ENCODE measurements at regions not wholly inside any gene's neighbourhood (a gene's known extent, or its start where the extent isn't known, plus 50 kb on each side); places are given as distances from the start of the nearest gene placed in this dataset.

- no peaks in the 10 kb centered on the region for H3K4me1 ChIP-seq (ENCODE audit: insufficient read depth)
- Mint-ChIP-seq H3K4me3 (no peak overlapping the region), H3K9me3 (peaks cover 20% of the 10 kb centered on the region), H3K4me1 (no peaks in the 10 kb centered on the region), H3K36me3 (ENCODE audit: low read depth) (peaks cover 6% of the 10 kb centered on the region; the same call in 2 of the 3 replicates), H3K27me3 (ENCODE audit: insufficient read depth, low read depth, poor library complexity) (peaks cover 8% of the 10 kb centered on the region), H3K27ac (no peak overlapping the region)
- H3K4me2 ChIP-seq, result no peak overlapping the region
- H3K79me2 ChIP-seq (replicated peaks; ENCODE audit: insufficient read depth), result no peaks in the 10 kb centered on the region
- ATAC-seq (no peak), DNase-seq (ENCODE audit: low spot score) (no peak)
- H3K36me3 ChIP-seq (ENCODE audit: insufficient read depth), result peaks cover 4% of the 10 kb centered on the region; the same call in 1 of the 2 replicates
- no peaks in the 10 kb centered on the region for H3K9me2 ChIP-seq (ENCODE audit: insufficient read depth)
- no peaks in the 10 kb centered on the region for H3F3A ChIP-seq (replicated peaks; ENCODE audit: low read depth)
- no peaks in the 10 kb centered on the region for H4K20me1 ChIP-seq (replicated peaks; ENCODE audit: insufficient read depth)
- H2AFZ ChIP-seq, result no peak overlapping the region
- no peak for TF ChIP-seq POLR2AphosphoS5 (IDR thresholded peaks at IDR 0.05; ENCODE audit: low read depth)
- no peak for TF ChIP-seq ZNF114 (CRISPR knock-in tag; IDR thresholded peaks at IDR 0.05)
- TF ChIP-seq ZNF331 (CRISPR knock-in tag; IDR thresholded peaks at IDR 0.05; ENCODE audit: low read depth), result no peak
- no peak for TF ChIP-seq JUNB (IDR thresholded peaks at IDR 0.05; ENCODE audit: unreplicated experiment)
- TF ChIP-seq EZH2phosphoT487 (IDR thresholded peaks at IDR 0.05; ENCODE audit: unreplicated experiment), result no peak
- no peak for TF ChIP-seq EZH2 (IDR thresholded peaks at IDR 0.05; ENCODE audit: low read depth, unreplicated experiment)
- TF ChIP-seq STAT1 (IDR thresholded peaks at IDR 0.05; ENCODE audit: unreplicated experiment), result no peak
- TF ChIP-seq, protein P1, sequence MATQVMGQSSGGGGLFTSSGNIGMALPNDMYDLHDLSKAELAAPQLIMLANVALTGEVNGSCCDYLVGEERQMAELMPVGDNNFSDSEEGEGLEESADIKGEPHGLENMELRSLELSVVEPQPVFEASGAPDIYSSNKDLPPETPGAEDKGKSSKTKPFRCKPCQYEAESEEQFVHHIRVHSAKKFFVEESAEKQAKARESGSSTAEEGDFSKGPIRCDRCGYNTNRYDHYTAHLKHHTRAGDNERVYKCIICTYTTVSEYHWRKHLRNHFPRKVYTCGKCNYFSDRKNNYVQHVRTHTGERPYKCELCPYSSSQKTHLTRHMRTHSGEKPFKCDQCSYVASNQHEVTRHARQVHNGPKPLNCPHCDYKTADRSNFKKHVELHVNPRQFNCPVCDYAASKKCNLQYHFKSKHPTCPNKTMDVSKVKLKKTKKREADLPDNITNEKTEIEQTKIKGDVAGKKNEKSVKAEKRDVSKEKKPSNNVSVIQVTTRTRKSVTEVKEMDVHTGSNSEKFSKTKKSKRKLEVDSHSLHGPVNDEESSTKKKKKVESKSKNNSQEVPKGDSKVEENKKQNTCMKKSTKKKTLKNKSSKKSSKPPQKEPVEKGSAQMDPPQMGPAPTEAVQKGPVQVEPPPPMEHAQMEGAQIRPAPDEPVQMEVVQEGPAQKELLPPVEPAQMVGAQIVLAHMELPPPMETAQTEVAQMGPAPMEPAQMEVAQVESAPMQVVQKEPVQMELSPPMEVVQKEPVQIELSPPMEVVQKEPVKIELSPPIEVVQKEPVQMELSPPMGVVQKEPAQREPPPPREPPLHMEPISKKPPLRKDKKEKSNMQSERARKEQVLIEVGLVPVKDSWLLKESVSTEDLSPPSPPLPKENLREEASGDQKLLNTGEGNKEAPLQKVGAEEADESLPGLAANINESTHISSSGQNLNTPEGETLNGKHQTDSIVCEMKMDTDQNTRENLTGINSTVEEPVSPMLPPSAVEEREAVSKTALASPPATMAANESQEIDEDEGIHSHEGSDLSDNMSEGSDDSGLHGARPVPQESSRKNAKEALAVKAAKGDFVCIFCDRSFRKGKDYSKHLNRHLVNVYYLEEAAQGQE (IDR thresholded peaks at IDR 0.05; ENCODE audit: unreplicated experiment), result no peak
- TF ChIP-seq, protein P2, sequence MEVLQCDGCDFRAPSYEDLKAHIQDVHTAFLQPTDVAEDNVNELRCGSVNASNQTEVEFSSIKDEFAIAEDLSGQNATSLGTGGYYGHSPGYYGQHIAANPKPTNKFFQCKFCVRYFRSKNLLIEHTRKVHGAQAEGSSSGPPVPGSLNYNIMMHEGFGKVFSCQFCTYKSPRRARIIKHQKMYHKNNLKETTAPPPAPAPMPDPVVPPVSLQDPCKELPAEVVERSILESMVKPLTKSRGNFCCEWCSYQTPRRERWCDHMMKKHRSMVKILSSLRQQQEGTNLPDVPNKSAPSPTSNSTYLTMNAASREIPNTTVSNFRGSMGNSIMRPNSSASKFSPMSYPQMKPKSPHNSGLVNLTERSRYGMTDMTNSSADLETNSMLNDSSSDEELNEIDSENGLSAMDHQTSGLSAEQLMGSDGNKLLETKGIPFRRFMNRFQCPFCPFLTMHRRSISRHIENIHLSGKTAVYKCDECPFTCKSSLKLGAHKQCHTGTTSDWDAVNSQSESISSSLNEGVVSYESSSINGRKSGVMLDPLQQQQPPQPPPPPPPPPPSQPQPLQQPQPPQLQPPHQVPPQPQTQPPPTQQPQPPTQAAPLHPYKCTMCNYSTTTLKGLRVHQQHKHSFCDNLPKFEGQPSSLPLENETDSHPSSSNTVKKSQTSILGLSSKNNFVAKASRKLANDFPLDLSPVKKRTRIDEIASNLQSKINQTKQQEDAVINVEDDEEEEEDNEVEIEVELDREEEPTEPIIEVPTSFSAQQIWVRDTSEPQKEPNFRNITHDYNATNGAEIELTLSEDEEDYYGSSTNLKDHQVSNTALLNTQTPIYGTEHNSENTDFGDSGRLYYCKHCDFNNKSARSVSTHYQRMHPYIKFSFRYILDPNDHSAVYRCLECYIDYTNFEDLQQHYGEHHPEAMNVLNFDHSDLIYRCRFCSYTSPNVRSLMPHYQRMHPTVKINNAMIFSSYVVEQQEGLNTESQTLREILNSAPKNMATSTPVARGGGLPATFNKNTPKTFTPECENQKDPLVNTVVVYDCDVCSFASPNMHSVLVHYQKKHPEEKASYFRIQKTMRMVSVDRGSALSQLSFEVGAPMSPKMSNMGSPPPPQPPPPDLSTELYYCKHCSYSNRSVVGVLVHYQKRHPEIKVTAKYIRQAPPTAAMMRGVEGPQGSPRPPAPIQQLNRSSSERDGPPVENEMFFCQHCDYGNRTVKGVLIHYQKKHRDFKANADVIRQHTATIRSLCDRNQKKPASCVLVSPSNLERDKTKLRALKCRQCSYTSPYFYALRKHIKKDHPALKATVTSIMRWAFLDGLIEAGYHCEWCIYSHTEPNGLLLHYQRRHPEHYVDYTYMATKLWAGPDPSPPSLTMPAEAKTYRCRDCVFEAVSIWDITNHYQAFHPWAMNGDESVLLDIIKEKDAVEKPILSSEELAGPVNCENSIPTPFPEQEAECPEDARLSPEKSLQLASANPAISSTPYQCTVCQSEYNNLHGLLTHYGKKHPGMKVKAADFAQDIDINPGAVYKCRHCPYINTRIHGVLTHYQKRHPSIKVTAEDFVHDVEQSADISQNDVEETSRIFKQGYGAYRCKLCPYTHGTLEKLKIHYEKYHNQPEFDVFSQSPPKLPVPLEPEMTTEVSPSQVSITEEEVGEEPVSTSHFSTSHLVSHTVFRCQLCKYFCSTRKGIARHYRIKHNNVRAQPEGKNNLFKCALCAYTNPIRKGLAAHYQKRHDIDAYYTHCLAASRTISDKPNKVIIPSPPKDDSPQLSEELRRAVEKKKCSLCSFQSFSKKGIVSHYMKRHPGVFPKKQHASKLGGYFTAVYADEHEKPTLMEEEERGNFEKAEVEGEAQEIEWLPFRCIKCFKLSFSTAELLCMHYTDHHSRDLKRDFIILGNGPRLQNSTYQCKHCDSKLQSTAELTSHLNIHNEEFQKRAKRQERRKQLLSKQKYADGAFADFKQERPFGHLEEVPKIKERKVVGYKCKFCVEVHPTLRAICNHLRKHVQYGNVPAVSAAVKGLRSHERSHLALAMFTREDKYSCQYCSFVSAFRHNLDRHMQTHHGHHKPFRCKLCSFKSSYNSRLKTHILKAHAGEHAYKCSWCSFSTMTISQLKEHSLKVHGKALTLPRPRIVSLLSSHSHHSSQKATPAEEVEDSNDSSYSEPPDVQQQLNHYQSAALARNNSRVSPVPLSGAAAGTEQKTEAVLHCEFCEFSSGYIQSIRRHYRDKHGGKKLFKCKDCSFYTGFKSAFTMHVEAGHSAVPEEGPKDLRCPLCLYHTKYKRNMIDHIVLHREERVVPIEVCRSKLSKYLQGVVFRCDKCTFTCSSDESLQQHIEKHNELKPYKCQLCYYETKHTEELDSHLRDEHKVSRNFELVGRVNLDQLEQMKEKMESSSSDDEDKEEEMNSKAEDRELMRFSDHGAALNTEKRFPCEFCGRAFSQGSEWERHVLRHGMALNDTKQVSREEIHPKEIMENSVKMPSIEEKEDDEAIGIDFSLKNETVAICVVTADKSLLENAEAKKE (CRISPR knock-in tag; IDR thresholded peaks at IDR 0.05), result no peak
- no peak for TF ChIP-seq CREB1 (CRISPR knock-in tag; IDR thresholded peaks at IDR 0.05; ENCODE audit: low read depth)
- TF ChIP-seq CTCF (conservative IDR thresholded peaks at IDR 0.05; ENCODE audit: low read depth in 2 of 2), result no peak
- TF ChIP-seq NANOG (IDR thresholded peaks at IDR 0.05; ENCODE audit: borderline replicate concordance), result no peak
- TF ChIP-seq, protein P3, sequence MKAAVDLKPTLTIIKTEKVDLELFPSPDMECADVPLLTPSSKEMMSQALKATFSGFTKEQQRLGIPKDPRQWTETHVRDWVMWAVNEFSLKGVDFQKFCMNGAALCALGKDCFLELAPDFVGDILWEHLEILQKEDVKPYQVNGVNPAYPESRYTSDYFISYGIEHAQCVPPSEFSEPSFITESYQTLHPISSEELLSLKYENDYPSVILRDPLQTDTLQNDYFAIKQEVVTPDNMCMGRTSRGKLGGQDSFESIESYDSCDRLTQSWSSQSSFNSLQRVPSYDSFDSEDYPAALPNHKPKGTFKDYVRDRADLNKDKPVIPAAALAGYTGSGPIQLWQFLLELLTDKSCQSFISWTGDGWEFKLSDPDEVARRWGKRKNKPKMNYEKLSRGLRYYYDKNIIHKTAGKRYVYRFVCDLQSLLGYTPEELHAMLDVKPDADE (IDR thresholded peaks at IDR 0.05), result no peak
- no peak overlapping the region for H3K27ac ChIP-seq (ENCODE audit: low read depth)
- no peaks in the 10 kb centered on the region for H3K27me3 ChIP-seq (ENCODE audit: insufficient read depth)
- no peak overlapping the region for H3K4me3 ChIP-seq
Measured at GRCh38 chr16:49940464-49941224, 84.4 kb upstream of the CNEP1R1 start.

Measured in GM23338 (cell line).